COLO668 (cell line): ENCODE measurements at regions not wholly inside any gene's neighbourhood (a gene's known extent, or its start where the extent isn't known, plus 50 kb on each side); places are given as distances from the start of the nearest gene placed in this dataset.

ENCODE experiments used
- DNase-seq: peaks from one replicate; lab custom pipeline; 2025; ENCODE audit not compliant: unreplicated experiment; lab: John Stamatoyannopoulos, UW

GRCh38 chr13:74084375-74084935 is 49.7 kb downstream of the KLF12 start:
- DNase-seq: no peak

GRCh38 chr13:74082741-74083160 is 51.5 kb downstream of the KLF12 start:
- no peak for DNase-seq

- no peak for DNase-seq
These were observed 53.4 kb downstream of the KLF12 start for GRCh38 chr13:74080762-74081161.

- no peak for DNase-seq
These were observed 56.4 kb downstream of the KLF12 start for GRCh38 chr13:74077792-74078191.

- DNase-seq: no peak
These were observed 56.8 kb downstream of the KLF12 start for GRCh38 chr13:74077375-74077774.

- no peak for DNase-seq
These were observed 59.5 kb downstream of the KLF12 start for GRCh38 chr13:74074723-74075122.

GRCh38 chr13:74073274-74073673 is 60.9 kb downstream of the KLF12 start:
- no peak for DNase-seq

GRCh38 chr13:74070513-74070912 is 63.7 kb downstream of the KLF12 start:
- DNase-seq: no peak

- no peak for DNase-seq
These were observed 64.1 kb downstream of the KLF12 start for GRCh38 chr13:74070065-74070464.

GRCh38 chr13:74068471-74068870 is 65.7 kb downstream of the KLF12 start:
- no peak for DNase-seq

- no peak for DNase-seq
These were observed 66.4 kb downstream of the KLF12 start for GRCh38 chr13:74067818-74068217.

GRCh38 chr13:74066937-74067336 is 67.3 kb downstream of the KLF12 start:
- DNase-seq: no peak

GRCh38 chr13:74064805-74065312 is 69.3 kb downstream of the KLF12 start:
- no peak for DNase-seq

GRCh38 chr13:74063533-74064100 is 70.6 kb downstream of the KLF12 start:
- no peak for DNase-seq

GRCh38 chr13:74062933-74063332 is 71.3 kb downstream of the KLF12 start:
- no peak for DNase-seq

GRCh38 chr13:74061926-74062595 is 72.1 kb downstream of the KLF12 start:
- DNase-seq: no peak

- DNase-seq: no peak
These were observed 77.2 kb downstream of the KLF12 start for GRCh38 chr13:74056801-74057542.

- no peak for DNase-seq
These were observed 81.7 kb downstream of the KLF12 start for GRCh38 chr13:74052402-74052928.

- no peak for DNase-seq
These were observed 85.4 kb downstream of the KLF12 start for GRCh38 chr13:74048756-74049155.

- DNase-seq: no peak
These were observed 86.1 kb downstream of the KLF12 start for GRCh38 chr13:74047931-74048600.

GRCh38 chr13:74046431-74046830 is 87.8 kb downstream of the KLF12 start:
- DNase-seq: no peak
